ENCODE measurements at regions not wholly inside any gene's neighbourhood (a gene's known extent, or its start where the extent isn't known, plus 50 kb on each side); places are given as distances from the start of the nearest gene placed in this dataset.

DNA sequence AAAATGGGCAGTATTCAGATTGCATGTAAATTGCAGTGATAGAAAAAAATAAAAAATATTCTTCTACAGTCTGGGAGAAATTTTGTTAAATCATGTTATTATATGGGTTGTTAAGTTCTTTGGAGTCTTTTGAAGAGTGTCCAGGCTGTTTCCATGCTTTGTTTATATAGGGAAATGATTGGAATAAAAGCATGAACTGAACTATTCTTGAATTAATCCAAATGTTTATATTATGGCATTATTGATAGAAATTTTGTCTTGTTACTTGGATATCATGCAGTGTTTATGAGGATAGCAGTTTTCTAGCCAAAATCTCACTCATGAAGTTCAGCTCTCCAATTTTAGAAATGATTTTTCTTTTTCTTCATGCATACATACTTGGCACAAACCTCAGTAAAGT is 108.2 kb upstream of the NAV3 start:
- no peak for DNase-seq (ENCODE audit: low read depth)

DNA sequence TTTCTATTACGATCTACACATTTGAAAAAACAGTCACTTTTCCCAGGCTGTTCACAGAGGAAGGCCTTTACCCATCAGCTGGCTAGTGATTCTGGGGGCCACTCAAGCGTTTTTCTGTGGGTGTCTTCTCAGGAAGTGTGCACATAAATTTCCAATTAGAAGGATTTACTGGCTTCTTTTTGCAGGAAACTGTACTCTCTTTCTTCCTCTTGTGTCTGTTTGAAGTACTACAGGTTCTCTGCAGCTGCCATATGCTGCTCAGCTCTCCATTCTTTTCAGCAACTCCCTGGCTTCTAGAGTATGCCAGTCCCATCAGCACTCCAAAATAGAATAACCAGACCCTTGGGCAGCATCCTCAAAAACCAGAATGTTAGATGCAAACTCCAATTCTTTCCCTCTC is 110.4 kb upstream of the NAV3 start:
- peak; percentile 2 for DNase-seq (ENCODE audit: low read depth)

DNA sequence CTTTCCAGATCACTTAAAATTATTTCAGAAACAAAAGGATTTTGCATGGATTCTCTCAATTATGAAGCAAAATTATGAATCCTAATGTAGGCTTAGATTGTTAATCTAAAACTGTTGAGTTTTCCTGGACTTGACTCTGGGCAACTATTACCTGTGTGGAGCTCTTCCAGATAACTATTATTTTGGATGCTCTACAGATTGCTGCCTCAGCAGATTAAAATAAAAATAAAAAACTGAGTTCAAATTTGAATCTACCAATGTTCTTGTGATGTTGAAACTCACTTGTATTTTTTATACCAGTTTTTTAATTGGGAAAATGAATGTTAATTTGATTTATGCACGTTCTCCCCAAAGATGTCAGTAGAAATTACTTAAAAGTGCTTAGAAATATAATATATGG is 120.5 kb upstream of the NAV3 start:
- no peak for DNase-seq (ENCODE audit: low read depth)

DNA sequence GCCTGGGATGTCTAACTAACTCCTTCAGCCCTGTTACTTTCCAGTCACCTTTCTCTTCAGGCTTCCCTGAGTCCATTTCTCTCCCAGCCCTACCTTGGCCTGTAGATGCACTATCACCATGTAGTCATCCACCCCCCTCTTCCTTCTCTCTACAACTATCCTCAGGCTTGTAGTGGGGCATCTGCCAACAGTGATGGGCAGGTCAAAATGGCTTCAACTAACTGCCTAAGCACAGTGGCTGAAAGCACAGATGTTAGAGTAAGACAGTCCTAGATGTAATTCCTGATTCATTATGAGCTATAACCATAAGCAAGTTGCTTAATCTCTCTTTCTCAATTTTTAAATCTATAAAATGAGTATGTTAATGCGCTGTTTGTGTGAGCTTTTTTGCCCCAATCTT is 133.6 kb upstream of the NAV3 start:
- DNase-seq (ENCODE audit: low read depth) = no peak

DNA sequence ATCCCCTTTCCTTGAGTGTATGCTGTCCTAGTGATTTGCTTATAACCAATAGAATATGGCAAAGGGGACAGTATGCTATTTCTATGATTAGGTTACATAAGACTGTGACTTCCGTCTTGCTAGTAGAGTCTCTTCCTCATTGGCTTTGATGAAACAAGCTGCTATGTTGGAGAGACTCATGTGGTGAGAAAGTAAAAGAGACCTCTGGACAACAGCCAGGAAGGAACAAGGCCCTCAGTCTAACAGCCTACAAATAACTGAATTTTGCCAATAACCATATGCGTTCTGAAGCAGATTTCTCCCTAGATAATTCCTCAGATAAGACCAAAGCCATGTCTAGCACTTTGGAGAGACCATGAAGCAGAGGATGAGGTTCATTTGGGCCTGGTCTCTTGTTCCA is 134.5 kb upstream of the NAV3 start:
- DNase-seq (ENCODE audit: low read depth) = no peak

DNA sequence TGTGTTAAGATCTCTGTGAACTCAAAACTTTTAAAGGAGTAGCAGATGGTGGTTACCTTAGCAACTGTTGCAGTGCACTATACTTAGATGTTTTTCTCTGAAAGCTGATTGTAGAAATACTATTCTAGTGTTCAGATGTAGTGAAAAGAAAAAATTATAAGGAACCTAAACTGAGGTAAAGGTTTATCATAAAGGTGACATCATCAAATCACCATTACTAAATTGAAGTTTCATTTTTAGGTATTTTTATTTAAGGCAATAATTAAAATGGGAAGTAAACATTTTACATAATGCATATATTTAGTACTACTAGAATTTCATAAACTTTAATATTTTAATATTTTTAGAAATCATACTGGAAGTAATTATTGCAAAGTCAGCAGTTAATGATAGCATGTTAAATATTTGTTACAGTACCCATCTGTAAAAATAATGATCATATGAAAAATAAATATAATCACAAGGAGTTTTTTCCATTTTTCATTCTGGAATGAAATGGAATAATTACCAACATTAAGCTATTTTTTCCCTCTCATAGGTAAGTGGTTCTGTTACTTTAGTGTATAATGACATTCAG is 141.1 kb upstream of the NAV3 start:
- DNase-seq (ENCODE audit: low read depth) = no peak

DNA sequence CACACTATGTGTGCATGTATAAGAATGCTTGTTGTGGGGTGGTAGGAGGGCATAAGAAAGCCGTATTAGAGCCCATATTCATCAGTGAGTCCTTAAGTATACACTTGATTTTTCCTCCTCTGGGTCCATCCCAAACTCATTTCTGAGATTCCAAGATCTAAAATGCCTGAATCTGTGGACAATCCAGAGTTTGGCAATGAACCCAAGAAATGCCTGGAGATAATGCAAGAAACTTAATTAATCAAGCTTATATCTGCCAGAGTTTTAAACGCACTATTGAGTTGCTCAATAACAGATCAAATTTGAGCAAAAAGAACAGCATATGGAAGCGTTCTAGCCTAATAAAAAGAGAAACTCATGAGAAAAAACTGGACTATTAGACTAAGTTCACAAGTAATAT is 143.4 kb upstream of the NAV3 start:
- DNase-seq (ENCODE audit: low read depth) = no peak

DNA sequence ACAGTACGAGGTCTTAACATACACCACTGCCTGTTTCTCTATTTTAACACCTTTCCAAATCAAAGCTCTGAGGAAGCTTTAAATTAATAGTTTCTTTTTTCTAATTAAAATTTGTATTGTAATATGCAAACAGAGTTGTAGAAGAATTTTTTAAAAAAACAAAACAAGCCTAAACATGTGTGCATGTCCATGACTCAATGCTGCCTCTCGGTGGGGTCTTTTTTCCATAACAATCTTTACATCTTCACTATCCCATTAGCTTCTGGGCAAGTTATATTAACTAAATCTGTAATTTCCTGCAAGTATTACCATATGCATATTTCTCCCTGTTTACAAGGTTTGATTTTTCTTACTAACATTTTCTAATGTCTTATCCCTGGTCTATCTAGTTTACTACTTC is 143.9 kb upstream of the NAV3 start:
- peak; percentile 5 for DNase-seq (ENCODE audit: low read depth)

DNA sequence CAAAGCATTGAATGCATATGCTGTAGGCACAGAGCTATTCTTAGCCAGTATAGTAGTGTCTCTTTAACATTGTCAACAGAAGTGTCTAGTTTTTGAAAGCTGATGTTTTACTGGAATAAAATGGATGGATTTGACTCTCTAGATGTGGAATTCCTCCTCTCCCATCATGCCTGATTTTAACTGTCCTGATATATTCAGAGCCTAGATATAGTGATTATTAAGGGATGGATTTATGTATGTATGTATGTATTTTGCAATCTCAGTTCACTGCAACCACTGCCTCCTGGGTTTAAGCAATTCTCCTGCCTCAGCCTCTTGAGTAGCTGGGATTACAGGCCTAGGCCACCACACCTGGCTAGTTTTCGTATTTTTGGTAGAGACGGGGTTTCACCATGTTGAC is 144.8 kb upstream of the NAV3 start:
- no peak for DNase-seq (ENCODE audit: low read depth)

DNA sequence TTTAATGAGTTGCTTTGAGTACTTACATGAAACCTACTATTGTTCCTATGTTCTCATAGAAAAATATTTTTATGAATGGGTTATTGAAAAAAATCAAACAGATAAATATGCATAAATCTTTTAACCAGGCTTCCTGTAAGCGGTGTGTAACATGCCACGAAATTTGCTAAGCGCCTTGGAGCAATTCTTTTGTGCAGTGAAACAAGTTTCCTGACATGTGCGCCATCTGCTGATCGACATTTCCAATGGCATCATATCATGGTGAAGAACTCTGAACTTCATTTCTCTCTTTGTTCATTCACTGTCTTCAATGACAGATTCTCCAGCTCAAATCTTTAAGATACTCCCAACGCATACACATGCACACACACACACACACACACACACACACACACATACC is 145.6 kb upstream of the NAV3 start:
- DNase-seq (ENCODE audit: low read depth) = peak; percentile 65

DNA sequence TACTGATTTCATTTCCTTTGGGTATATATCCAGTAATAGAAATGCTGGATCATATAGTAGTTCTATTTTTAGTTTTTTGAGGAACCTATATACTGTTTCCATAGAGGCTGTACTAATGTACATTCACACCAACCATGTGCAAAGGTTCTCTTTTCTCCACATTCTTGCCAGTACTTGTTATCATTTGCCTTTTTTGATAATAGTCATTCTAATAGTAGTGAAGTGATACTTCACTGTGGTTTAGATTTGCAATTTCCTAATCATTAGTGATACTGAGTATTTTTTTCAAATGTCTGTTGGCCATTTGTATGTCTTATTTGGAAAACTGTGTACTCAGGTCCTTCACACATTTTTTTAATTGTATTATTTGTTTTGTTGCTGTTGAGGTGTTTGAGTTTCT is 148.2 kb upstream of the NAV3 start:
- DNase-seq (ENCODE audit: low read depth) = no peak

DNA sequence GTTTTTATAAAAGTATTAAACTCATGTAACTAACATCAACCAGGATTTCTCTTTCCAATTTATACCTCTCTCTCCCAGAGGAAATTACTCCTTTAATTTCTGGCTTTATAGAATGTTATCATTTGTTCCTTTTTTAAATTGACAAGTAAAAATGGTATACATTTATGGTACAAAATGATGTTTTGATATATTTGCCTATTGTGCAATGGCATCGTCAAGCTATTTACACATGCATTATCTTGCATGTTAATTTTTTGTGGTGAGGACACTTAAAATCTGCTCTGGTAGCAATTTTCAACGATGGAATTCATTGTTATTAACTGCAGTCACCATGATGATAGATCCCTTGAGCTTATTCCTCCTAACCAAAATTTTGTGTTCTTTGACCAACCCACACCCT is 149.0 kb upstream of the NAV3 start:
- DNase-seq (ENCODE audit: low read depth) = no peak

DNA sequence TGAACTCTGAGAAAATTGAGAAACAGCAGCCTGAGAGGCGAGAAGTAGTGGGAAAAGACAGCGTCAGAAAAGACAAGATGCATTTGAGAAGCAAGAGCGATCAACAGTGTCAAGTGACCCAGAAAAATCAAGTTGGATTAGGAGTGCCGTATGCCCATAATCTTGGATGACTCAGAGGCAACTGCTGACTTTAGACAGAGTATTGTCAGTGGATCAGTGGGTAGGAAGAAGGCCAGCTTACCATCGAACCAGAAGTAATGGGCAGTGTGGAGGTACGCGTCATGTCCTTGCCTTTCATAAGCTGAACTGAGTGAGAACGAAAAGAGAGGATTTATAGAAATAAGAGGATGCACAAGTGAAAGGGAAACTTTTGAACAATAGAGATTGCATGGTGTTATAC is 151.0 kb upstream of the NAV3 start:
- no peak for DNase-seq (ENCODE audit: low read depth)

DNA sequence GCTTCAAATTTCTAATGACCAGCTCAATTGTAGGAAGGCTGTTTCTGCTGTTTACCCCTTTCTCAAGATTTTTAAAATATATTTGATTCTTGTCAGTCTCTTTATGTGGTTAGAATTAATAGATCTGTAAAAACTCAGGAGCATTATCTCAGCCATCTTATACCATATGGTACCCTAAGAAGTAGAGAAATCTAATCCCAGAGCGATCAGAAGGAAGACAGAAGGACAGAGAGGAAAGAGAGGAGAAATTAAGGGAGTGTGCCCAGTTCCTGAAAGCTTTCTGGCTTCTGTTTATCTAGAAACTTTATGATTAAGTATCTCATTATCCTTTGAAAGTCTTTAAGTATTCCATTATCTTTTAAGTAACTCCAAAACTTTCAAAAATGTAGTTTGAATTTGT is 152.1 kb upstream of the NAV3 start:
- DNase-seq (ENCODE audit: low read depth) = no peak

DNA sequence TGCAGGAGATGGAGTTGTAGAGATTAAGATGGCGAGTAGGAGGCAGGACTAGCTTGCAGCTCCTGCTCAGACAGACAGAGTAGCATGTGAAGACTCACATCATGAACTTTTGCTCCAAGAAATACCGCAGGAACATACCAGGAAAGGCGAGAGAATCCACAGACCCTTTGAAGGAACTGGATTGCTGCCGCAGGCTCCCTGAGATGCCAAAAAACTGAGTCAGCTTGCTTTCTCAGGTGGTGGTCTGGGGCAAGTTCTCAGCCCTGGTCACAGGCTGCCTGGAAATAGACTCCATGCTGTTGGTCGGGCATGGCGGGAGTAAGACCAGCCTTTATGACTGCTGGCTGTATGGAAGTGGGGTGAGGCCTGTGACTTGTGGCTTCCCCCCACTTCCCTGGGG is 163.6 kb upstream of the NAV3 start:
- DNase-seq (ENCODE audit: low read depth) = peak; percentile 4

DNA sequence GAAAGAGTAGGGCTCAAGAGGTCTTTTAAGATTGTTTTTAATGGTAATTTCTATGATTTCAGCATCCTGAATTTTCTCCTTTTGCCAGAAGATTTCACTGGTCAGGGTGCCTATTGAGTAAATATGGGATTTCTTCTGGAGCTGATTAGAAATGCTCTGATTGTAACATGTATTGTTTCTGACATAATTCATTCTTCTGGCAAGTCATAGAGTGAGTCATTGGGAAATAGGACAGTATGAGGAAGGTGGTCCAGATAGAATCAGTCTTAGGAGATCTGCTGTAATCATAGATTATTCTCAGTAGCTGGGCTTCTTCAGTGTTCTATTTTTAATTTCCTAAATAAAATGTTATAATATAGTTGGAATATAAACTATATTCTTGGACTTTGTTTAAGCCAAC is 182.0 kb upstream of the NAV3 start:
- DNase-seq (ENCODE audit: low read depth) = no peak

DNA sequence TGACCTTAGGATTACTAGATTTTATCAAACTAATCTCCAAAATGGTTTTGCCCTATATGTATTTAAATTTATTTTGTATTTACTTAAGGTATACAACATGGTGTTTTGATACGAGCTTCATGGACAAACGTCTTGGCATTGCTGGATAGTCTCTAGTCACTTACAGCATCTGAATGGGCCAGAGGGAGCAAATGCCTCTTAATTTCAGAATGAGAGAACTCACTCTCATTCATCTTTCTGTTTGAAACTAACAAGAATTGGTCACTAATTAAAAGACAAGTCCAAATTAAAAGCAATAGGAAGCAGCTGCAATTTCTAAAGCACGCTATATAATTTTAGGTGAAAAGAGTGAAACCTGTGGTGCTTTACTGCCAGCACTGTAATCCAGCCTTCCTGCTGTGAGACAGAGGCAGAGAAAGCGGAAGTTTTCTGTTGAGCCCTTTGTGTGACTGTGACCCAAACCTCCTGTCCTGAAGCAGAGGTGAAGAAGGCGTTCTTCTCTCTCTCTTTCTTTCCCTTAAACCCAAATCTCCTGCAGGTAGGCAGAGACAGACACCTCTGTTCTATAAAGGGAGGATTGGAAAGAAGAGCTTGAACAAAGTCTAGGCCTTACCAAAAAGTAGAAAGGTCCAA is 184.6 kb upstream of the NAV3 start:
- DNase-seq (ENCODE audit: low read depth) = no peak

DNA sequence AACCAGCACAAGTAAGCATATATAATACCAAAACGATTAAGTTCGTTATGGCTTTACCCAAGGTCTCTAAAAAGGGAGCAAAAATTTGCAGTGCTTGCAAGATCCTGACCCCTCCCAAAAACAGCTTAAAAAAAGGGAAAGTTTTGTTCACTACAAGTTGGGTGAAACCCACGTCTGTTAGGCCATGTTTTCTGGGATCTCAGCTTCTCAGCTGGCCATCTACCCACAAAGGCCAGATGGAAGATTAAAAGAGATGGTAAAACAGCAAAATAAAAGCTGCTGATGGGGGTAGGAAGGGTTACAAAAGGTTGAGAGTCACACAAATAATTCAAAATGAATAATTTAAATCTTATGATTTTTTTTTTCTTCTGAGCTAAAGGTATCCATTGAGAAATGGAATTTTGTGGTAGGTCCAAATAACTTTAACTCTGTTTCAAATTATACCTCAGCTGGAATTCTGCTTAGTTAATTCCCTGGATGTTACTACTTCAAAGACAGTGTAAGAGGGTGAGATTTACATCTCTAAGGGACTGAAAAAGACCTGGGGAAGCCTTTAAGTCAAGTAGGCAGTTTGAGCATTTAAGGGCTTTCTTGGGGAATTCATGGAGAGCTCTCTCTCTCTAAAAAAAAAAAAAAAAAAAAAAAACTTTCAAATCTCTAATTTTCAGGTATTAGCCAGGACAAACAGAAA is 185.6 kb upstream of the NAV3 start:
- no peak for DNase-seq (ENCODE audit: low read depth)

DNA sequence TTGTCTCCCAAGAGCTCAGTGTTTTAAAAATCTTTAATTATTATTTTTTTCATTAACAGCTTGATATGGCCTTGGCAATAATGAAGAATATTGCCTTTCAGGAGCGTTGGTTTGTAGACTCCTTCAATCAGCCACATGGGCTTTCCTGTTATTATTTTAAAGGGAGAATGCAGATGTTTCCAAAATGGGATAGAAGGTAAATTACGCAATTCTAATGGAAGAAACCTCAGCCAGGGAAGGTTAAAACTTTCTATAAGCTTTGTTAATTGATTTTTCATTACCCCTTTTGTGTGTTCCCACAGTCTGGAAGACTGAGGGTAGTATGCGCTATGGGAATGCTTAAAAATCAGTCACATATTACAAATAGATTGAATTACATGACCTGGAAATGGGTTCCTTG is 188.4 kb upstream of the NAV3 start:
- no peak for DNase-seq (ENCODE audit: low read depth)

DNA sequence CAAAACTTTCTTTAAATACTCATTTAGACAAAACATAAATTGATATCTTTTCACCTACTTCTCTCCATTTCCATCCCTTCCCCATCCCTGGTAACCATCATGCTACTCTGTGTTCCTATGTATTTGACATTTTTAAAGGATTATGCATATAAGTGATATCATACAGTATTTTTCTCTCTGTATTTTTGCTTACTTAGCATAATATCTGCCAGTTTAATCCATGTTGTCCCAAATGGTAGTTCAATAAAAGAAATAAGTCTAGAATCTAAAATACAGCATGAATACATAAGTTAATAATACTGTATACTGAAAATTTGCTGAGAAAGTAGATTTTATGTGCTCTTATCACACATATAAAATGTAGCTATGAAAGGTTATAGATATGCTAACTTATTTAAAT is 190.3 kb upstream of the NAV3 start:
- no peak for DNase-seq (ENCODE audit: low read depth)

DNA sequence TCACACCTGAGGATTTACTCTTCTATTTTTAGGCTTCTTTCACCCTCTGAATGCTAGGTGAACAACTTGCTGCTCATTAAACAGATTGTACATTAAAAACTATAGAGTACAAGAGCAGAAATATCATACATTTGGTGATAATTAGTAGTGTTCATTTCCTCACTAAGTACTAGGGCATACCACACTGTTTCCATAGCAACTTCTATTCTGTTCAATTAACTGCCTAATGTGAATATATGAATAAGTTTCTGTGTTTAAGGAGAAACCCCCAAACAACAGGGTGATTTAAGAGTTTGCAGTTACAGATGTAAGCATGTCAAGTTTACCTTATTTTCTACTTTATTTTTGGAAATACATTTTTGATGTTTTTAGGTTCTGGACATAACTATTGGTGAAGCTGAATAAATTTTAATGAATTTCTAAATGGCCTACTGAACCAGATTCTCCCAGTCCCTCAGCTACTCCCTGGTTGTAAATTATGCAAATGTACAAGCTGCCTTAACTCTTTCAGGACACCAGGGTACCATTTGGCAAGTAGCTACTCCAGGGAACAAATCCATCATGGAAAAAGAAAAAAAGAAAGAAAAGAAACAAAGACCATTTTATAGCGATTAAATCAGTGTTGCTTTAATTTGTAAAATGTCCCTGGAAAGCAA is 199.8 kb upstream of the NAV3 start:
- DNase-seq (ENCODE audit: low read depth) = no peak

DNA sequence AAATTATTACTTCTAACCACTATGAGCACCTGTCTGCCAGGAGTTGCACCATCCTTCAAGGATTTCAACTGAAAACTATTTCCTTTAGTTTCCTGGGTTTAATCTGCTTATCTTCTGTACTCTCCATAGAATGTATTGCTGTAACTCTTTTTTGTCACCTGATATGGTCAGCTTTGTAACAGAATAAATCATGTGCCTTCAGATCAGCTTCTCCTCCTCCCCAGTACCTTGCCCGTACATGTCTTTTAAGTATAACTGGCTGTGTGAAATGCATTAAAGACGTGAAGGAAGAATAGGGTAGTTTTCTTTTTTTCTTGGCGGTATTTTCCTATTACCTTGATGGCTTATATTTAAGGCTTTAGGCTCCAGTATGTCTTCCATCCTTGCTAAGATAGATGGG is 200.3 kb upstream of the NAV3 start:
- no peak for DNase-seq (ENCODE audit: low read depth)

DNA sequence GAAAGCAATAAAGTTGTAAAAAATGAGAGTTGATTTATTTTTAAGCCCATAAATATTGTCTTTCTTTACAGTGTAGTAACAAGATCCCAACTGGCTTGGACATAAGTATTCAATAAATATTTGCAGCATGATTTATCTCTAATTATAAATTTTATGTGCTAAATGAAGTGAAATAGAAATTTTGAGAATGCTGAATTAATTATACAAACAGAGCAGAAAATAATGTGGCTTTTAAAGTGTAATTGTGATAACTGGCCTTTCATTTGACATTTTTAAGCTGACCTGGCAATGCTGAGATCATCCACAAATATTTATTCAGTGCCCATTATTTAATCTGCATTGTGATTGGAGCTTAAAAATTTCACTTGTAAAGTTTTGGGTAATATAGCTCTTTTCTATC is 201.6 kb upstream of the NAV3 start:
- DNase-seq (ENCODE audit: low read depth) = no peak

DNA sequence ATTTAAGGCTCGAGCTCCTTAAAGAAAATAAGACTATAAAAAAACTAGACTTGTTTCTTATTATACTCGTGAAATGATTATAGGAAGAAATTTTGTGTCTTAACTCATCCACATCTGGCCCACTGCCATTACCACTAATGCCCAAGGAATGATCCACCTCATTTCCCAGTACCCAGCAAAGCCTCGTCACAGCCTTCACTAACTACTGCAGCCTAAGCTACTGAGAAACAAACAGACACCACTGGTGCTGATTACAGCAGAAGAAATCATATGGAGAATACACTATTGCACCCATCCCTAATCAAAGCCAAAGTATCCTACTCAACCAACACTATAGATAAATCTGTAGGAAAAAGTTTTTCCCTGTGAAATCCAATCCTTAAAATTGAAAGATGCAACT is 205.3 kb upstream of the NAV3 start:
- DNase-seq (ENCODE audit: low read depth) = peak; percentile 83
